Ureter (tissue), 1 donor: ENCODE measurements at regions not wholly inside any gene's neighbourhood (a gene's known extent, or its start where the extent isn't known, plus 50 kb on each side); places are given as distances from the start of the nearest gene placed in this dataset.

ENCODE experiments used
- DNase-seq: peaks from one replicate; pipeline ENCODE4 v3.0.0-alpha.2; 2020; ENCODE audit warnings: low spot score
- donor health status: DM: yes; HTN: yes; CAD: no.

DNA sequence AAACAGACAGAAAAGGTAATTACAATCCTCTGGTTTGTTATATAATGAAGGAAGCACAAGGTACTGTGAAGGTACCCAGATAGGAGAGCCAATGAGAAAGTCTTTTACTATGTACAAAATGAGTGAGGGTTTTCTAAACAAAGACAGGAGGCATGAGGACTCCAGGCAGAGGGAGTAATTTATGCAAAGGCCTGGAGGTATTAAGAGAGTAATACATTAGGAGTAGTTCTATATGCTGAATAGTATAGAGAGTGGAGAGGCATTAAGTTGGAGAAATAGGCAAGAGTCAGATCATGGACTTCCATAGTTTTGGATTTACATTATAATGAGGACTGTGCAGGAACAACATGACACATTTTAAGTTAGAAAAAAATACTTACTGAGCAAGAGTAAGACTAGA lies 216.0 kb downstream of the SCG2 start:
- no peak for DNase-seq

DNA sequence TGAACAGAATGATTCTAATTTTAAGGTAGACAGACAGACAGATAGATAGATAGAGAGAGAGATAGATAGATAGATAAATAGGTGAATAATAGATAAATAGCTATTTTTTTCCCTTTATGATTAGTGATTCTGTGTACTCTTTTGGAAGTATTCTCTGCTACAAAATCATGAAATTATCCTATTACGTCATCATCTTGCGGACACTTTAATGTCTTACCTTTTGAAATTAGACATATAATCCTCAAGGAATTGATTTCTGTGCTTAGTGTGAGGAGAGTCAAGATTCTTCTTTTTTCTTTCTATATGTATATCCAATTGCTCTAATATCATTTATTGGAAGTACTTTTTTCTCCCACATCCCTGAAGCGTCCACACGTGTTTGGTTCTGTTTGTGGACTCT lies 215.2 kb downstream of the SCG2 start:
- DNase-seq, result no peak

- DNase-seq, result no peak
Observed at GRCh38 chr2:223389624-223390023, 212.5 kb downstream of the SCG2 start.

DNA sequence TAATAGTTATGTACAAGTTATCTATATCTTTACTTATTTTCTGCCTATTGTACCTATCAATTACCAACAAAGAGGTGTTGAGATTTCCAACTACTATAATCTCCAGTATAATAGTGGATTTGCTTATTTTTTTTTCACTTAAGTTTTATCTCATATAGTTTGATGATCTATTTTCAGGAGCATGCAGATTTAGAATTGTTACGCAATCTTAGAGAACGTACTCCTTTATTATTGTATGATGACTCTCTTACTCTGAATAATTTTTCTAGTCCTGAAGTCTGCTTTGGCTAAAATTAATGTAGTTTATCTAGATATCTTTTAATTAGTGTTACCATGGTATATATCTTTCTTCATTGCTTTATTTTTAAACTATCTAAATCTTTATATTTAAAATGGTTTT lies 205.2 kb downstream of the SCG2 start:
- no peak for DNase-seq

DNA sequence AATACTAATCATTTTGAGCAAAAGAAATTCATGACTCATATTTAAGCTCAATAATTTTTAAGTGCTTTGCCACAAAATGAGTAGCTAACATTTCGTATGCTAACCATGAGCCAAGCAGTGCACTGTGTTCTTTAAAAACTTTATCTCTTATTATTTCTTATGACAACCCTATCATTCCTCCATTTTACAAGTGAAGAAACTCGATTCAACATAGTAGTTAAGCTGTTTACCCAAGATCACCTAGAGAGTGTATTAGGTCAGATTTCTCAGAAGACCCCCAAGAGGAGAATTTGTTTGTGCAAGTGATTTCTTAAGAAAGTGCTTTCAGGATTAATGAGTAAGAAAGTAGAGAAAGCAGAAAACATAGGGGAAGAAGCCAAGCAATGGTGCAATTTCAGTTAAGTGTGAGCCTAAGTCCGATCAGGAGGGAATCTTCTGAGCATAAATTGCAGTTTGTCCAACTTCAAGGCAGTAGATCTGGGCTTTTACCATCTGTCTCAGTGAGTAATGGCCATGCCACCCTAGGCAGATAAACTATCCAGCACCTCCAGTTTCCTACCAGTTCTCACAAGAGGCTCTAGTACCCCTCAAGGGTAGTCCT lies 202.7 kb downstream of the SCG2 start:
- DNase-seq, result no peak

GRCh38 chr2:223404616-223405015 lies 197.5 kb downstream of the SCG2 start:
- no peak for DNase-seq

DNA sequence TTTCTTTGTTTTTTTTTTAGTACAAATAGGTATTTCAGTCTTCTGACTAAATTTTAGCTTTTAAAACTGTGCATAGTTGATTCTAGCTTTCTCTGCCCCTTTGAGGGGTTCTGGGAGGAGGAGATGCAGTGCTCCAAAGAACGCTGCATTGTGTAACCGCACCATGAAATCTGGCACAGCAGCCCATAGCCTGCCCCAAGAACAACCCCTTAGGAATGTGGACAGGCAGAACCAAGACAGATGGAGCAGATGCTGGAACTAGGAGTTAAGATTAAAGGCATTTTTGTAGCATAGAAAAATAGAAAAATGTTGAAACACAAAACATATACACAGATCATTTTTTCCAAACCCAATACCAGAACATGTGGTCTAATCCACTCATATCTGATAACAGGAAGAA lies 187.5 kb downstream of the SCG2 start:
- peak; percentile 53 for DNase-seq

DNA sequence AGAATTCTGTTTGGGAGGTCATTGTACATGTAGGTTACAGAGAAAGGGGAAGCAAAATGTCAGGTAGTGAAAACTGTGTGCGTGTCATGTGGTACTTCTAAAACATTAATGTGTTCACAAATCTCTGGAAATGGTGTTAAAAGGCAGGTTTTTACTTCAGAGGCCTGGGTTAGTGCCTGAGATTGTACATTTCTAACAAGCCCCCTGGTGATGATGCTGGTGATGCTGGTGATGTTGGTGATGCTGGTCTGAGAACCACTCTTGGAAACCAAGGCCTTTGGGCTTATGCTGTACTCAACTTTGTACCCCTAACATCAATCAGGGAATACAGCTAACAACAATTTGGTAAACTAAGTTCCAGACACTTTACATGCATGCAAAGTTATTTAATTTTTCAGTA lies 187.1 kb downstream of the SCG2 start:
- no peak for DNase-seq

GRCh38 chr2:223416815-223417610 lies 185.1 kb downstream of the SCG2 start:
- DNase-seq, result no peak

DNA sequence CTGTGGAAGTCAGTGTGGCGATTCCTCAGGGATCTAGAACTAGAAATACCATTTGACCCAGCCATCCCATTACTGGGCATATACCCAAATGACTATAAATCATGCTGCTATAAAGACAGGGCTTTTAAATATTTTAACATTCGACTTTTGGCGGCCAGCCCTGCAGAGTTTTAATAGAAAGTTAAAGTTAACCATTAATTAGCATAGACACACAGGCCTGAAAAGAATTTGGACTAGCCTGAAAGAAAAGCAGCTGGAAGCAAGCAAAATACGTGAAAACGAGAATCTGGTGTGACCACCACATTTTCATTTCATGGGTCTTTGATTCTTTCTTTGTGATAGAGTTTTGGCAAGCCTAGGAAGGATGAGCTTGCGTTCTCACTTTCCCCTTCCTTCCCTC lies 184.0 kb downstream of the SCG2 start:
- DNase-seq, result peak; percentile 45

DNA sequence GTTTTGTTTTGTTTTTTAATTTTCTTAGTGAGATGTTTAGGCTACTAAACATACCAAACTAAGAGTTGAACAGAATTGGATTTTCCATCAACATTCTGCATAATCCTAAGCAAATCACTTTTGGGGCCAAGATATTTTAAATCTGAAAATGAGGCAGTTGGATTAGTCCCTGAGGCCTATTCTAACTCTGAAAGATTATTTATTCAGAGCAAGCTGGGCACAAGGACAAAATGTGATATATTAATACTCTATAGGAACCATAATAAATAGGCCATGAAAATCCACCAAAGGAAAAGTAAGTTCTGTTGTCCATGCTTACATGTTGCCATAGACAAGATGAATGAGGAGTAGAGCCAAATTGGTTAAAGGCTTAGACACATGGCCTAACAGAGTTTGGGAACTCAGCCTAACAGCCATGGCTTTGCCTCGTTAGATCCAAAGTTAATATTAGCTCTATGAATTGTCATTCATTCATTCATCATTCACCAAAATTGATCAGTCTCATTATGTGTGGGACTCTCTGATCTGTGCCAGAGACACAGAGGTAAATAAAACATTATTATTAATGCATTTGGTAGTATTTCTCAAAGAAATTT lies 183.5 kb downstream of the SCG2 start:
- no peak for DNase-seq

- DNase-seq, result no peak
Observed at GRCh38 chr2:223420048-223420447, 182.1 kb downstream of the SCG2 start.

- no peak for DNase-seq
Observed at GRCh38 chr2:223431479-223431878, 170.7 kb downstream of the SCG2 start.

GRCh38 chr2:223433461-223433860 lies 168.7 kb downstream of the SCG2 start:
- no peak for DNase-seq

- DNase-seq, result no peak
Observed at GRCh38 chr2:223437788-223438187, 164.4 kb downstream of the SCG2 start.

DNA sequence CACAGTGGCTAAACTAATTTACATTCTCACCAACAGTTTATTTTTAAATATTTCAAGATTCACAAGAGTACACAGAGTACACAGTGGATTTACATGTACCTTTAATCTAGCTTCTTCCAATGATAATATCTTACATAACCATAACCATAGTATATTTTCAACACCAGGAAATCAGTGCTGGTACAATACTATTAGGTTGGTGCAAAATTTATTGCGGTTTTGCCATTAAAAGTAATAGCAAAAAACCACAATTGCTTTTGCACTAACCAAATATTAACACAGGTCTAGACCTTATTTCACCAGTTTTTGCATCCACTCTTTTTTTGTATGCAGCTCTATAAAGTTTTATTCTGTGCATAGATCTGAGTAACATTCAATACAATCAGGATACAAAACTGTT lies 163.0 kb downstream of the SCG2 start:
- no peak for DNase-seq

DNA sequence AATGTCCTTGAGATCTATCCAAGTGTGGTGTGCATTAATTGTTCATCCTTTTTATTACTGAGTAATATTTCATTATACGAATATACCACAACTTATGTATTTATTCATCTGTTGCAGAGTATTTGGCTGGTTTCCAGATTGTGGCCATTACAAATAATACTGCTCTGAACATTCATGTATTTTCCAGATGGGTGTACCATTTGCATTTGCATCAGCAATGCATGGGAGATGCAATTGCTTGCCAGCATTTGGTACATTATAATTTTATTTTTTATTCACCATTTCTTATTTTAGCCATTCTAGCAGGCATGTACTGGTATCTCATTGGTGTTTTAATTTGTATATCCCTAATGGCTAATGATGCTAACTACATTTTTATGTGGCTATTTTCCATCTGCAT lies 162.4 kb downstream of the SCG2 start:
- no peak for DNase-seq

- no peak for DNase-seq
Observed at GRCh38 chr2:223442847-223443246, 159.3 kb downstream of the SCG2 start.

- DNase-seq, result no peak
Observed at GRCh38 chr2:223450246-223450645, 151.9 kb downstream of the SCG2 start.

DNA sequence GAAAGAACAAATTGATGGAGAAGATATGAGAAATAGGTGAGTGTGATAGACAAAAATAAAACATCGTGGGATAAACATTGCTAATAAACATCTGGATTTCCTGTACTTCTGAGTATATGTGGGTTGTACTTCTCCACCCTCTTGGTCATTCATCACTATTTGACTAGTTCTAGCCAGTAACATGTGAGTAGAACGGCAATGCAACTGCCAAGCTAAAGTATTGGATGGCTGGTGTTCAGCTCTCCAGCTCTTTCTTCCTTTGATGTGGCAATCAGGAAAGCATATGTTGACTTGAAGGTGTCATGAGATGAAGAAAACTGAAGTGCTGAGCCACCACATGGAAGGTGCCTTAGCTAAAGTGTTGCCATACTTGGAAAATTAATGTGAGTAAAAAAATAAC lies 144.9 kb downstream of the SCG2 start:
- DNase-seq, result no peak

DNA sequence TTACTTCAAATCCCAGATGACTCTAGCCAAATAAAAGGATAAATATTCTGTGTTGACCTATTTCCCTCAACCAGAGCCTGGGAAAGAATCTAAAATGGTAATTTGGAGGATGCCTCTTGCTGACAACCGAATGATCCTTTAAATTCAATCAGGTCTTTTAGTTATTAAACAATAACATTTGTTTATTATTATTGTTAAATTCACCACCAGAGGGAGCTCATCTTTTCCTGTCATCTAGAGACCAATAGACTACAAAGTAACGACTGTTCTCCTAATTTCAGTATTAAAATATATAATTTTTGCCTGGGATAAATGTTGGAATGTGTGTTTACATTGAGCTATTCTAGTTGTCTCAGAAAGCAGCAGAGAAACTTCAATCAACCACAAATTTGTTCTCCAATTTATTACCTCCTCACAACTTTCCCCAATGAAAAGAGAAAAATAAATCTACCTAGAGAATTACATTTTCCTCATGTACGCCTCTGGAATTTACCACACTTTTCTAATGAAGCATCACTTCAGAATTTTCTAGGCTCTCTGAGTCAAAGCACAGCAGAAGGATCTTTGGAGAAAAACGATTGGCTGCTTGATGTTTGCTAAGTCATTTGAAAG lies 142.7 kb downstream of the SCG2 start:
- DNase-seq, result no peak

DNA sequence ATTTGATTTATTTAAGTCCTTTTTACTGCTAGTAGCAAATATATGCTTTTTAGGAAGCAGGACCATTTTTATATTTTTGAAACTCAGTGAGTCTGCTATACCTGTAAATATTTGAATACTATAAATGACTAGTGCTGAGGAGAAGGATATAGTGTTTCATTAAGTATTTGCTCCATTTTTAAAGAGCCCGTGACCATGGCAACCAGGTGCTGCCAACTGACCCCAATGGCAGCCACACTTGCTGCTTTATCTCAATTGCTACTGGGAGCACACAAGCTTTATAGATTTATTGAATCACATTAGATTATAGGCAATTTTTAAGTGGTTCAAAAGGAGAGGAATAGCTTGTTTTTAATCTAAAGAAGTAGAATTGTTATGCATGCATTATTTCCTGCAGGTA lies 142.0 kb downstream of the SCG2 start:
- no peak for DNase-seq

DNA sequence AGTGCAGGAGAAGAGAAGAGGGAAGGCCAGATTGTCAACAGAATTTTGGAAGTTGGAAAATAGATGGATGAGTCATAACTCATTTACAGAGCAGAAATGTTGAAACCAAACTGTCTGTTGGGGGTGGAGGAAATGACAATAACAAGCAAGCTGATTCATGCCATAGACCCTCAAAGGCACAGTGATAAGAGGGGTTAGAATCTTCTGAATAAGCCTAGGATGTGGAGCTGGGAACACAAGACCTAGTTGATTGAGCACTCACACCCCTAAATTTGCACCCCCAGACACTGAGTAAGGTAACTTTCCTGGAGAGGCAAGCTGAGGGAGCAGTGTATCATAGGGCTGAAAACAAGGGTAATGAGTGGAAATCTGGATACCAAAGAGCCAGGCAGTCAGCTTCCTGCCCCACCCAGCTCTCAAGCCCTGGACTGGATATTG lies 141.4 kb downstream of the SCG2 start:
- DNase-seq, result no peak
